Ovary (tissue), 1 donor: ENCODE measurements at regions not wholly inside any gene's neighbourhood (a gene's known extent, or its start where the extent isn't known, plus 50 kb on each side); places are given as distances from the start of the nearest gene placed in this dataset.

ENCODE experiments used
- EP300 ChIP-seq: sonication (generic); formaldehyde crosslinking; IDR thresholded peaks from one replicate; pipeline ENCODE4 v1.6.1; 2017; ENCODE audit warnings: antibody characterized with exemption
- POLR2A ChIP-seq: fragments of 450-650 bp; IDR thresholded peaks from one replicate; pipeline ENCODE4 v1.6.1; 2017; ENCODE audit warnings: antibody characterized with exemption, mild to moderate bottlenecking, moderate library complexity

- TF ChIP-seq POLR2A (no peak), EP300 (no peak)
These were observed 249.1 kb upstream of the PREP start for GRCh38 chr6:105651969-105652368.
